ENCODE measurements at regions not wholly inside any gene's neighbourhood (a gene's known extent, or its start where the extent isn't known, plus 50 kb on each side); places are given as distances from the start of the nearest gene placed in this dataset.

GRCh38 chr13:27327633-27328032 lies 57.0 kb downstream of the RASL11A start:
- TF ChIP-seq, protein P1, sequence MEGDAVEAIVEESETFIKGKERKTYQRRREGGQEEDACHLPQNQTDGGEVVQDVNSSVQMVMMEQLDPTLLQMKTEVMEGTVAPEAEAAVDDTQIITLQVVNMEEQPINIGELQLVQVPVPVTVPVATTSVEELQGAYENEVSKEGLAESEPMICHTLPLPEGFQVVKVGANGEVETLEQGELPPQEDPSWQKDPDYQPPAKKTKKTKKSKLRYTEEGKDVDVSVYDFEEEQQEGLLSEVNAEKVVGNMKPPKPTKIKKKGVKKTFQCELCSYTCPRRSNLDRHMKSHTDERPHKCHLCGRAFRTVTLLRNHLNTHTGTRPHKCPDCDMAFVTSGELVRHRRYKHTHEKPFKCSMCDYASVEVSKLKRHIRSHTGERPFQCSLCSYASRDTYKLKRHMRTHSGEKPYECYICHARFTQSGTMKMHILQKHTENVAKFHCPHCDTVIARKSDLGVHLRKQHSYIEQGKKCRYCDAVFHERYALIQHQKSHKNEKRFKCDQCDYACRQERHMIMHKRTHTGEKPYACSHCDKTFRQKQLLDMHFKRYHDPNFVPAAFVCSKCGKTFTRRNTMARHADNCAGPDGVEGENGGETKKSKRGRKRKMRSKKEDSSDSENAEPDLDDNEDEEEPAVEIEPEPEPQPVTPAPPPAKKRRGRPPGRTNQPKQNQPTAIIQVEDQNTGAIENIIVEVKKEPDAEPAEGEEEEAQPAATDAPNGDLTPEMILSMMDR (IDR thresholded peaks at IDR 0.05; ENCODE audit: insufficient read depth, low read depth, low read length): no peak
- H3K36me3 ChIP-seq (ENCODE audit: control insufficient read depth, insufficient read depth, low read length): no peaks in the 10 kb centered on the region
- no peak for DNase-seq (ENCODE audit: low read depth)
- ChIA-PET CTCF (interaction anchor here (0.8 kb wide), 1 partner anchor 51 kb away, joined by 3 read pairs; no protein-coding TSS in a partner anchor), POLR2A (no interaction called here)
- no peak overlapping the region for H3K4me3 ChIP-seq (ENCODE audit: low read depth, low read length)
- peaks cover 2% of the 10 kb centered on the region; the same call in 1 of the 2 replicates for H3K27me3 ChIP-seq (ENCODE audit: control insufficient read depth, insufficient read depth, low read length)

GRCh38 chr13:27329210-27329609 lies 58.6 kb downstream of the RASL11A start:
- no peak for DNase-seq (ENCODE audit: low read depth)
- Histone ChIP-seq H3K27me3 (ENCODE audit: control insufficient read depth, insufficient read depth, low read length) (0 out of 2 replicates have a peak, but pooled peaks cover 2% of the 10 kb centered on the region), H3K4me3 (ENCODE audit: low read depth, low read length) (no peak overlapping the region), H3K36me3 (ENCODE audit: control insufficient read depth, insufficient read depth, low read length) (no peaks in the 10 kb centered on the region)
- TF ChIP-seq, protein P1 (IDR thresholded peaks at IDR 0.05; ENCODE audit: insufficient read depth, low read depth, low read length): no peak
- ChIA-PET CTCF (interaction anchor here (1.0 kb wide), 1 partner anchor 59 kb away, joined by 3 read pairs; the partner anchor contains the start of gene RASL11A), POLR2A (no interaction called here)

- CTCF ChIA-PET: interaction anchor here (1.0 to 1.3 kb wide), 2 partner anchors 39 to 649 kb away, joined by 3 to 4 read pairs; no protein-coding TSS in a partner anchor
- H3K36me3 ChIP-seq (ENCODE audit: control insufficient read depth, insufficient read depth, low read length): no peaks in the 10 kb centered on the region
- TF ChIP-seq, protein P1 (IDR thresholded peaks at IDR 0.05; ENCODE audit: insufficient read depth, low read depth, low read length): no peak
- no peak overlapping the region for H3K4me3 ChIP-seq (ENCODE audit: low read depth, low read length)
- no peak for DNase-seq (ENCODE audit: low read depth)
- peaks cover 5% of the 10 kb centered on the region for H3K27me3 ChIP-seq (ENCODE audit: control insufficient read depth, insufficient read depth, low read length)
- POLR2A ChIA-PET: no interaction called here
These were observed 64.3 kb downstream of the RASL11A start for GRCh38 chr13:27334774-27335435.

GRCh38 chr13:27336014-27336673 lies 65.5 kb downstream of the RASL11A start:
- ChIA-PET POLR2A (no interaction called here), CTCF (interaction anchor here (1.3 to 1.4 kb wide), 2 partner anchors 10 to 26 kb away, joined by 4 to 6 read pairs; no protein-coding TSS in a partner anchor)
- peaks cover 5% of the 10 kb centered on the region for H3K27me3 ChIP-seq (ENCODE audit: control insufficient read depth, insufficient read depth, low read length)
- no peaks in the 10 kb centered on the region for H3K36me3 ChIP-seq (ENCODE audit: control insufficient read depth, insufficient read depth, low read length)
- no peak for DNase-seq (ENCODE audit: low read depth)
- TF ChIP-seq, protein P1 (IDR thresholded peaks at IDR 0.05; ENCODE audit: insufficient read depth, low read depth, low read length): no peak
- H3K4me3 ChIP-seq (ENCODE audit: low read depth, low read length): no peak overlapping the region

- CTCF ChIA-PET: interaction anchor here (1.0 to 2.2 kb wide), 2 partner anchors 7 to 22 kb away, joined by 3 to 11 read pairs; no protein-coding TSS in a partner anchor
- no peaks in the 10 kb centered on the region for H3K36me3 ChIP-seq (ENCODE audit: control insufficient read depth, insufficient read depth, low read length)
- H3K27me3 ChIP-seq (ENCODE audit: control insufficient read depth, insufficient read depth, low read length): peaks cover 11% of the 10 kb centered on the region
- TF ChIP-seq, protein P1 (IDR thresholded peaks at IDR 0.05; ENCODE audit: insufficient read depth, low read depth, low read length): no peak
- POLR2A ChIA-PET: no interaction called here
- H3K4me3 ChIP-seq (ENCODE audit: low read depth, low read length): no peak overlapping the region
- no peak for DNase-seq (ENCODE audit: low read depth)
These were observed 67.6 kb downstream of the RASL11A start for GRCh38 chr13:27338207-27338606.
